HepG2 (cell line): ENCODE measurements at regions not wholly inside any gene's neighbourhood (a gene's known extent, or its start where the extent isn't known, plus 50 kb on each side); places are given as distances from the start of the nearest gene placed in this dataset.

Experiments
- CEBPG ChIP-seq: IDR thresholded peaks from 2 replicates; pipeline ENCODE4 v1.6.1; 2016
- NFE2L2 ChIP-seq: fragments of 150-350 bp; IDR thresholded peaks from 2 replicates; pipeline ENCODE4 v1.6.1; 2014; ENCODE audit warnings: low read length
- PCBP2 ChIP-seq: fragments of 200-400 bp; formaldehyde crosslinking; optimal IDR thresholded peaks from 2 replicates; pipeline ENCODE3; 2018; ENCODE audit warnings: low read length, low read depth; ENCODE audit not compliant: poor library complexity, severe bottlenecking
- PPARG ChIP-seq: conservative IDR thresholded peaks from 2 replicates; pipeline ENCODE4 v1.6.1; 2016; ENCODE audit warnings: missing biosample characterization, missing genetic modification reagents
- SIX1 ChIP-seq: sonication (generic); formaldehyde crosslinking; IDR thresholded peaks from 2 replicates; pipeline ENCODE4 v1.4.0; 2020; ENCODE audit warnings: missing genetic modification reagents, borderline replicate concordance
- ZNF670 ChIP-seq: sonication (generic); formaldehyde crosslinking; IDR thresholded peaks from 2 replicates; pipeline ENCODE4 v1.8.0; 2022; ENCODE audit warnings: mild to moderate bottlenecking, missing genetic modification reagents, borderline replicate concordance
- TF ChIP-seq, protein P1 (sequence below): sonication (generic); formaldehyde crosslinking; IDR thresholded peaks from 2 replicates; pipeline ENCODE4 v1.4.0; 2020; ENCODE audit warnings: missing genetic modification reagents, mild to moderate bottlenecking, borderline replicate concordance
- TF ChIP-seq, protein P2 (sequence below): sonication (generic); formaldehyde crosslinking; IDR thresholded peaks from 2 replicates; pipeline ENCODE4 v1.5.1; 2020; ENCODE audit warnings: missing genetic modification reagents, mild to moderate bottlenecking, borderline replicate concordance
- TF ChIP-seq, protein P3 (sequence below): sonication (generic); formaldehyde crosslinking; IDR thresholded peaks from 2 replicates; pipeline ENCODE4 v1.9.0; 2021; ENCODE audit warnings: mild to moderate bottlenecking, missing genetic modification reagents
- TF ChIP-seq, protein P4 (sequence below): sonication (generic); formaldehyde crosslinking; IDR thresholded peaks from 2 replicates; pipeline ENCODE4 v1.5.0; 2020; ENCODE audit warnings: missing genetic modification reagents

DNA sequence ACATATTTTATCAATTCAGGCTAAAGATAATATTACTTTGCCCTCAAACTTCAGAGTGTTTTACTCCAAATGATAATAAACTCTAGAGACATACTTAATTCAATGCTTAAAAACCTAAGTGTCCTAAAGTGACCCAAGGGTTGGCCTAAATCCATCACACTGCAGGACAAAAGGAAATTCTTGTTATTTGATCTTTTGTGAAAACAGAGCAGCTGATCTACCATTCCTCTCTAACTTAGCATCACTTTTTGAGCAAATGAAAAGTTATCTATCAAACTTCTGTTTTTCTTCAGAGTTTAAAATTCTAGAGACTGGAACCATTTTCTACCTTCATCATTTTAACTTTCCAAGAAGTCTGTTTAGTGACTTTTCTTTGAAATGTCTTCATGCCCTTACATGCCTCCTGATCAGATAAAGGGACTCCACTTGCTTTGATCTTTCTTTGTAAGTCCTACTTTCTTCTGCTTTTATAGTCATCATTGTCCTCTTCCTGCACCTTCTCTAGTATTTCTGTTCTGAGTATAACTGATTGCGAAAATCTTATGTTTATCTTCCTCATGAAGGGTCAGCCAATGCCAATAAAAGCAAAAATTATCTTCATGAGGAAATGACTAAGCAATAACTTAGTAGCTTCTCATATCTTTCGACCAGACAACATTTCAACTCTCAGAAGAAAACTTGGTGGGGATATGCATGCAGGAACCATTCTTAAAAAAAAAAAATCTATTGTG lies 378.7 kb upstream of the TGFBR2 start (continued):
- TF ChIP-seq SIX1 (no peak; the same call in 1 of the 2 replicates), PCBP2 (no peak), PPARG (peak; percentile 47; the same call in 1 of the 2 replicates), CEBPG (CRISPR knock-in tag) (peak; percentile 88), NFE2L2 (peak; percentile 75), ZNF670 (CRISPR knock-in tag) (no peak)
- TF ChIP-seq, protein P1, sequence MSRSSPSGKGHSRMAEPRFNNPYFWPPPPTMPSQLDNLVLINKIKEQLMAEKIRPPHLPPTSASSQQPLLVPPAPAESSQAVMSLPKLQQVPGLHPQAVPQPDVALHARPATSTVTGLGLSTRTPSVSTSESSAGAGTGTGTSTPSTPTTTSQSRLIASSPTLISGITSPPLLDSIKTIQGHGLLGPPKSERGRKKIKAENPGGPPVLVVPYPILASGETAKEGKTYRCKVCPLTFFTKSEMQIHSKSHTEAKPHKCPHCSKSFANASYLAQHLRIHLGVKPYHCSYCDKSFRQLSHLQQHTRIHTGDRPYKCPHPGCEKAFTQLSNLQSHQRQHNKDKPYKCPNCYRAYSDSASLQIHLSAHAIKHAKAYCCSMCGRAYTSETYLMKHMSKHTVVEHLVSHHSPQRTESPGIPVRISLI (CRISPR knock-in tag) = 0 out of 2 replicates have a peak, but pooled peaks have one; percentile 43
- TF ChIP-seq, protein P2, sequence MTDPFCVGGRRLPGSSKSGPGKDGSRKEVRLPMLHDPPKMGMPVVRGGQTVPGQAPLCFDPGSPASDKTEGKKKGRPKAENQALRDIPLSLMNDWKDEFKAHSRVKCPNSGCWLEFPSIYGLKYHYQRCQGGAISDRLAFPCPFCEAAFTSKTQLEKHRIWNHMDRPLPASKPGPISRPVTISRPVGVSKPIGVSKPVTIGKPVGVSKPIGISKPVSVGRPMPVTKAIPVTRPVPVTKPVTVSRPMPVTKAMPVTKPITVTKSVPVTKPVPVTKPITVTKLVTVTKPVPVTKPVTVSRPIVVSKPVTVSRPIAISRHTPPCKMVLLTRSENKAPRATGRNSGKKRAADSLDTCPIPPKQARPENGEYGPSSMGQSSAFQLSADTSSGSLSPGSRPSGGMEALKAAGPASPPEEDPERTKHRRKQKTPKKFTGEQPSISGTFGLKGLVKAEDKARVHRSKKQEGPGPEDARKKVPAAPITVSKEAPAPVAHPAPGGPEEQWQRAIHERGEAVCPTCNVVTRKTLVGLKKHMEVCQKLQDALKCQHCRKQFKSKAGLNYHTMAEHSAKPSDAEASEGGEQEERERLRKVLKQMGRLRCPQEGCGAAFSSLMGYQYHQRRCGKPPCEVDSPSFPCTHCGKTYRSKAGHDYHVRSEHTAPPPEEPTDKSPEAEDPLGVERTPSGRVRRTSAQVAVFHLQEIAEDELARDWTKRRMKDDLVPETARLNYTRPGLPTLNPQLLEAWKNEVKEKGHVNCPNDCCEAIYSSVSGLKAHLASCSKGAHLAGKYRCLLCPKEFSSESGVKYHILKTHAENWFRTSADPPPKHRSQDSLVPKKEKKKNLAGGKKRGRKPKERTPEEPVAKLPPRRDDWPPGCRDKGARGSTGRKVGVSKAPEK = no peak
- TF ChIP-seq, protein P3, sequence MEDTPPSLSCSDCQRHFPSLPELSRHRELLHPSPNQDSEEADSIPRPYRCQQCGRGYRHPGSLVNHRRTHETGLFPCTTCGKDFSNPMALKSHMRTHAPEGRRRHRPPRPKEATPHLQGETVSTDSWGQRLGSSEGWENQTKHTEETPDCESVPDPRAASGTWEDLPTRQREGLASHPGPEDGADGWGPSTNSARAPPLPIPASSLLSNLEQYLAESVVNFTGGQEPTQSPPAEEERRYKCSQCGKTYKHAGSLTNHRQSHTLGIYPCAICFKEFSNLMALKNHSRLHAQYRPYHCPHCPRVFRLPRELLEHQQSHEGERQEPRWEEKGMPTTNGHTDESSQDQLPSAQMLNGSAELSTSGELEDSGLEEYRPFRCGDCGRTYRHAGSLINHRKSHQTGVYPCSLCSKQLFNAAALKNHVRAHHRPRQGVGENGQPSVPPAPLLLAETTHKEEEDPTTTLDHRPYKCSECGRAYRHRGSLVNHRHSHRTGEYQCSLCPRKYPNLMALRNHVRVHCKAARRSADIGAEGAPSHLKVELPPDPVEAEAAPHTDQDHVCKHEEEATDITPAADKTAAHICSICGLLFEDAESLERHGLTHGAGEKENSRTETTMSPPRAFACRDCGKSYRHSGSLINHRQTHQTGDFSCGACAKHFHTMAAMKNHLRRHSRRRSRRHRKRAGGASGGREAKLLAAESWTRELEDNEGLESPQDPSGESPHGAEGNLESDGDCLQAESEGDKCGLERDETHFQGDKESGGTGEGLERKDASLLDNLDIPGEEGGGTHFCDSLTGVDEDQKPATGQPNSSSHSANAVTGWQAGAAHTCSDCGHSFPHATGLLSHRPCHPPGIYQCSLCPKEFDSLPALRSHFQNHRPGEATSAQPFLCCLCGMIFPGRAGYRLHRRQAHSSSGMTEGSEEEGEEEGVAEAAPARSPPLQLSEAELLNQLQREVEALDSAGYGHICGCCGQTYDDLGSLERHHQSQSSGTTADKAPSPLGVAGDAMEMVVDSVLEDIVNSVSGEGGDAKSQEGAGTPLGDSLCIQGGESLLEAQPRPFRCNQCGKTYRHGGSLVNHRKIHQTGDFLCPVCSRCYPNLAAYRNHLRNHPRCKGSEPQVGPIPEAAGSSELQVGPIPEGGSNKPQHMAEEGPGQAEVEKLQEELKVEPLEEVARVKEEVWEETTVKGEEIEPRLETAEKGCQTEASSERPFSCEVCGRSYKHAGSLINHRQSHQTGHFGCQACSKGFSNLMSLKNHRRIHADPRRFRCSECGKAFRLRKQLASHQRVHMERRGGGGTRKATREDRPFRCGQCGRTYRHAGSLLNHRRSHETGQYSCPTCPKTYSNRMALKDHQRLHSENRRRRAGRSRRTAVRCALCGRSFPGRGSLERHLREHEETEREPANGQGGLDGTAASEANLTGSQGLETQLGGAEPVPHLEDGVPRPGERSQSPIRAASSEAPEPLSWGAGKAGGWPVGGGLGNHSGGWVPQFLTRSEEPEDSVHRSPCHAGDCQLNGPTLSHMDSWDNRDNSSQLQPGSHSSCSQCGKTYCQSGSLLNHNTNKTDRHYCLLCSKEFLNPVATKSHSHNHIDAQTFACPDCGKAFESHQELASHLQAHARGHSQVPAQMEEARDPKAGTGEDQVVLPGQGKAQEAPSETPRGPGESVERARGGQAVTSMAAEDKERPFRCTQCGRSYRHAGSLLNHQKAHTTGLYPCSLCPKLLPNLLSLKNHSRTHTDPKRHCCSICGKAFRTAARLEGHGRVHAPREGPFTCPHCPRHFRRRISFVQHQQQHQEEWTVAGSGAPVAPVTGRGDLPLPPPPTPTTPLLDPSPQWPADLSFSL (CRISPR knock-in tag) = no peak
- TF ChIP-seq, protein P4, sequence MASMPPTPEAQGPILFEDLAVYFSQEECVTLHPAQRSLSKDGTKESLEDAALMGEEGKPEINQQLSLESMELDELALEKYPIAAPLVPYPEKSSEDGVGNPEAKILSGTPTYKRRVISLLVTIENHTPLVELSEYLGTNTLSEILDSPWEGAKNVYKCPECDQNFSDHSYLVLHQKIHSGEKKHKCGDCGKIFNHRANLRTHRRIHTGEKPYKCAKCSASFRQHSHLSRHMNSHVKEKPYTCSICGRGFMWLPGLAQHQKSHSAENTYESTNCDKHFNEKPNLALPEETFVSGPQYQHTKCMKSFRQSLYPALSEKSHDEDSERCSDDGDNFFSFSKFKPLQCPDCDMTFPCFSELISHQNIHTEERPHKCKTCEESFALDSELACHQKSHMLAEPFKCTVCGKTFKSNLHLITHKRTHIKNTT = no peak
